Endothelial cell of umbilical vein (primary cell): ENCODE measurements at regions not wholly inside any gene's neighbourhood (a gene's known extent, or its start where the extent isn't known, plus 50 kb on each side); places are given as distances from the start of the nearest gene placed in this dataset.

ENCODE experiments used
- EZH2 ChIP-seq: IDR thresholded peaks from 2 replicates; pipeline ENCODE4 v1.6.1; 2012; ENCODE audit warnings: borderline replicate concordance, low read depth, mild to moderate bottlenecking, moderate library complexity, low read length, inconsistent platforms; ENCODE audit not compliant: severe bottlenecking
- GATA2 ChIP-seq: IDR thresholded peaks from 2 replicates; pipeline ENCODE4 v1.7.0; 2011; ENCODE audit warnings: low read depth, mild to moderate bottlenecking, moderate library complexity, mixed read lengths, low read length; ENCODE audit not compliant: insufficient read length, insufficient read depth
- JUN ChIP-seq: IDR thresholded peaks from 2 replicates; pipeline ENCODE4 v1.6.1; 2011; ENCODE audit warnings: borderline replicate concordance, low read depth; ENCODE audit not compliant: insufficient read length, insufficient read depth
- MYC ChIP-seq: IDR thresholded peaks from one replicate; pipeline ENCODE4 v1.6.1; 2011; ENCODE audit warnings: mild to moderate bottlenecking, low read depth, low read length
- POLR2A ChIP-seq: IDR thresholded peaks from 2 replicates; pipeline ENCODE4 v1.6.1; 2012; ENCODE audit warnings: low read depth, mild to moderate bottlenecking, control low read depth, low read length
- POLR2AphosphoS5 ChIP-seq: IDR thresholded peaks from 2 replicates; pipeline ENCODE4 v1.6.1; 2012; ENCODE audit warnings: low read depth, mild to moderate bottlenecking, control low read depth, low read length, moderate library complexity; ENCODE audit not compliant: insufficient read depth
- TF ChIP-seq, protein P1 (sequence below), 2 donors: IDR thresholded peaks; 1 replicate in 1 of 2; 2 replicates in 1 of 2; pipeline ENCODE4 v1.5.1; 2011; ENCODE audit warnings: low read length in 2 of 2, mild to moderate bottlenecking in 2 of 2, moderate library complexity in 2 of 2, control low read depth in 1 of 2, inconsistent platforms in 1 of 2, low read depth in 1 of 2; ENCODE audit not compliant: insufficient read depth in 1 of 2; ENCODE audit errors: extremely low read depth in 1 of 2
- TF ChIP-seq, protein P2 (sequence below): IDR thresholded peaks from 2 replicates; pipeline ENCODE4 v1.6.1; 2011; ENCODE audit not compliant: insufficient read depth, insufficient read length

DNA sequence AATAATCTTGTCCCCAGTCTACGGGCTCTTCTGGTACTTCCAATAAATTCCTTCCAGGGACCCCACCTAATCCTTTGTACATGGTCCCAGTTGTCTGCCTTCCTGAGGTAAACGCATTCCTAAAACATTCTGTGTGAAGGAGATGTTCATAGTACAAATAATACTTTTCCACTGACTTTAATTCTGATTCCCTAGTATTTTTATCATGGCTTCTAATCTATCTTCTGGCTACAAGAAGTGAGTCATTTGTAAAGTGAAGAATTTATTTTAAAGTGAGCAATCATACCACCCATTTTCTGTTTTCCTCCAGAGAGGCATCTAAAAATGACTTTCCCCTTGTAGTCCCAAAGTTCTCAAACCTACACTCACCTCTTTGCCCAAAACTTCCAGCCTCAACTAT lies 65.9 kb upstream of the NUDT4 start:
- TF ChIP-seq, protein P1, sequence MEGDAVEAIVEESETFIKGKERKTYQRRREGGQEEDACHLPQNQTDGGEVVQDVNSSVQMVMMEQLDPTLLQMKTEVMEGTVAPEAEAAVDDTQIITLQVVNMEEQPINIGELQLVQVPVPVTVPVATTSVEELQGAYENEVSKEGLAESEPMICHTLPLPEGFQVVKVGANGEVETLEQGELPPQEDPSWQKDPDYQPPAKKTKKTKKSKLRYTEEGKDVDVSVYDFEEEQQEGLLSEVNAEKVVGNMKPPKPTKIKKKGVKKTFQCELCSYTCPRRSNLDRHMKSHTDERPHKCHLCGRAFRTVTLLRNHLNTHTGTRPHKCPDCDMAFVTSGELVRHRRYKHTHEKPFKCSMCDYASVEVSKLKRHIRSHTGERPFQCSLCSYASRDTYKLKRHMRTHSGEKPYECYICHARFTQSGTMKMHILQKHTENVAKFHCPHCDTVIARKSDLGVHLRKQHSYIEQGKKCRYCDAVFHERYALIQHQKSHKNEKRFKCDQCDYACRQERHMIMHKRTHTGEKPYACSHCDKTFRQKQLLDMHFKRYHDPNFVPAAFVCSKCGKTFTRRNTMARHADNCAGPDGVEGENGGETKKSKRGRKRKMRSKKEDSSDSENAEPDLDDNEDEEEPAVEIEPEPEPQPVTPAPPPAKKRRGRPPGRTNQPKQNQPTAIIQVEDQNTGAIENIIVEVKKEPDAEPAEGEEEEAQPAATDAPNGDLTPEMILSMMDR (IDR thresholded peaks at IDR 0.05; ENCODE audit: extremely low read depth in 1 of 2, insufficient read depth in 1 of 2, low read depth in 1 of 2, low read length in 2 of 2): no peak
- TF ChIP-seq EZH2 (no peak), POLR2A (no peak), POLR2AphosphoS5 (no peak), JUN (no peak), GATA2 (no peak), MYC (no peak)
- TF ChIP-seq, protein P2, sequence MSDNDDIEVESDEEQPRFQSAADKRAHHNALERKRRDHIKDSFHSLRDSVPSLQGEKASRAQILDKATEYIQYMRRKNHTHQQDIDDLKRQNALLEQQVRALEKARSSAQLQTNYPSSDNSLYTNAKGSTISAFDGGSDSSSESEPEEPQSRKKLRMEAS: no peak
